Uterus (tissue), 2 donors: ENCODE measurements at regions not wholly inside any gene's neighbourhood (a gene's known extent, or its start where the extent isn't known, plus 50 kb on each side); places are given as distances from the start of the nearest gene placed in this dataset.

ENCODE experiments used
- POLR2A ChIP-seq, 2 donors: fragments of 450-650 bp; IDR thresholded peaks; one replicate each; pipeline ENCODE4 v1.6.1; 2016; ENCODE audit warnings: antibody characterized with exemption in 2 of 2, mild to moderate bottlenecking in 1 of 2, moderate library complexity in 1 of 2
- TF ChIP-seq, protein P1 (sequence below), 4 experiments: fragments of 200-600 bp in 2 of 4; fragments of 450-650 bp in 2 of 4; sonication (generic) in 2 of 4; IDR thresholded peaks; one replicate each; pipeline ENCODE4 v1.5.1; 2016 to 2019; ENCODE audit warnings: antibody characterized with exemption in 4 of 4, mild to moderate bottlenecking in 2 of 4, moderate library complexity in 1 of 4

GRCh38 chr17:31595076-31595475, 203.6 kb downstream of the RAB11FIP4 start:
- TF ChIP-seq, protein P1, sequence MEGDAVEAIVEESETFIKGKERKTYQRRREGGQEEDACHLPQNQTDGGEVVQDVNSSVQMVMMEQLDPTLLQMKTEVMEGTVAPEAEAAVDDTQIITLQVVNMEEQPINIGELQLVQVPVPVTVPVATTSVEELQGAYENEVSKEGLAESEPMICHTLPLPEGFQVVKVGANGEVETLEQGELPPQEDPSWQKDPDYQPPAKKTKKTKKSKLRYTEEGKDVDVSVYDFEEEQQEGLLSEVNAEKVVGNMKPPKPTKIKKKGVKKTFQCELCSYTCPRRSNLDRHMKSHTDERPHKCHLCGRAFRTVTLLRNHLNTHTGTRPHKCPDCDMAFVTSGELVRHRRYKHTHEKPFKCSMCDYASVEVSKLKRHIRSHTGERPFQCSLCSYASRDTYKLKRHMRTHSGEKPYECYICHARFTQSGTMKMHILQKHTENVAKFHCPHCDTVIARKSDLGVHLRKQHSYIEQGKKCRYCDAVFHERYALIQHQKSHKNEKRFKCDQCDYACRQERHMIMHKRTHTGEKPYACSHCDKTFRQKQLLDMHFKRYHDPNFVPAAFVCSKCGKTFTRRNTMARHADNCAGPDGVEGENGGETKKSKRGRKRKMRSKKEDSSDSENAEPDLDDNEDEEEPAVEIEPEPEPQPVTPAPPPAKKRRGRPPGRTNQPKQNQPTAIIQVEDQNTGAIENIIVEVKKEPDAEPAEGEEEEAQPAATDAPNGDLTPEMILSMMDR (IDR thresholded peaks at IDR 0.05) = no peak
- TF ChIP-seq POLR2A (IDR thresholded peaks at IDR 0.05) = no peak
